H9 (cell line): ENCODE measurements at regions not wholly inside any gene's neighbourhood (a gene's known extent, or its start where the extent isn't known, plus 50 kb on each side); places are given as distances from the start of the nearest gene placed in this dataset.
"Not testable (repeated sequence)": the region's sequence is repeated elsewhere in the genome, so short reads cannot be mapped to it uniquely, and the experiment has no call there.

Source experiments
- DNase-seq: peaks from one replicate; pipeline ENCODE4 v3.0.0-alpha.2; 2017
- H2AFZ ChIP-seq: one replicate; pipeline ENCODE4 v1.6.1; 2013; ENCODE audit warnings: mild to moderate bottlenecking, low read length, control low read depth, moderate library complexity
- H2AK5ac ChIP-seq: 2 replicates; pipeline ENCODE4 v1.6.1; 2013; ENCODE audit warnings: low read length, control low read depth, mixed read lengths; ENCODE audit not compliant: insufficient read length
- H2BK120ac ChIP-seq: one replicate; pipeline ENCODE4 v1.6.1; 2013; ENCODE audit warnings: low read depth, mild to moderate bottlenecking, low read length, control low read depth, inconsistent platforms; ENCODE audit not compliant: poor library complexity, severe bottlenecking
- H2BK12ac ChIP-seq: 2 replicates; pipeline ENCODE4 v1.6.1; 2013; ENCODE audit warnings: low read length, control low read depth, mixed read lengths, low read depth; ENCODE audit not compliant: insufficient read length
- H2BK15ac ChIP-seq: 2 replicates; pipeline ENCODE4 v1.6.1; 2013; ENCODE audit warnings: low read depth, low read length, control low read depth
- H2BK20ac ChIP-seq: one replicate; pipeline ENCODE4 v1.6.1; 2013; ENCODE audit warnings: low read depth, mild to moderate bottlenecking, low read length, control low read depth, inconsistent platforms; ENCODE audit not compliant: poor library complexity, severe bottlenecking
- H2BK5ac ChIP-seq: 2 replicates; pipeline ENCODE4 v1.6.1; 2013; ENCODE audit warnings: low read length, control low read depth, mixed read lengths; ENCODE audit not compliant: insufficient read length
- H3K14ac ChIP-seq: 2 replicates; pipeline ENCODE4 v1.6.1; 2013; ENCODE audit warnings: low read length, control low read depth; ENCODE audit not compliant: insufficient read depth
- H3K18ac ChIP-seq: 2 replicates; pipeline ENCODE4 v1.6.1; 2013; ENCODE audit warnings: low read depth, mild to moderate bottlenecking, mixed read lengths, low read length, control low read depth; ENCODE audit not compliant: insufficient read length
- H3K23ac ChIP-seq: 2 replicates; pipeline ENCODE4 v1.6.1; 2013; ENCODE audit warnings: low read length, control low read depth, mixed read lengths, low read depth; ENCODE audit not compliant: insufficient read length
- H3K23me2 ChIP-seq: 2 replicates; pipeline ENCODE4 v1.6.1; 2013; ENCODE audit warnings: low read depth, mild to moderate bottlenecking, mixed read lengths, low read length, control low read depth; ENCODE audit not compliant: insufficient read length, poor library complexity, severe bottlenecking
- H3K27ac ChIP-seq: 2 replicates; pipeline ENCODE4 v1.5.1; 2013; ENCODE audit warnings: low read length, control low read depth, mixed read lengths, low read depth; ENCODE audit not compliant: insufficient read length
- H3K27me3 ChIP-seq: 2 replicates; pipeline ENCODE4 v1.6.1; 2013; ENCODE audit warnings: low read length, control low read depth, inconsistent platforms; ENCODE audit not compliant: insufficient read depth
- H3K4ac ChIP-seq: 2 replicates; pipeline ENCODE4 v1.6.1; 2013; ENCODE audit warnings: low read depth, mild to moderate bottlenecking, control low read depth, inconsistent platforms, low read length, moderate library complexity
- H3K4me1 ChIP-seq: 2 replicates; pipeline ENCODE4 v1.6.1; 2013; ENCODE audit warnings: low read length, control low read depth, inconsistent platforms; ENCODE audit not compliant: insufficient read depth
- H3K4me2 ChIP-seq: 2 replicates; pipeline ENCODE4 v1.6.1; 2013; ENCODE audit warnings: low read length, control low read depth, mixed read lengths; ENCODE audit not compliant: insufficient read length, insufficient read depth
- H3K56ac ChIP-seq: 2 replicates; pipeline ENCODE4 v1.6.1; 2013; ENCODE audit warnings: low read depth, mild to moderate bottlenecking, mixed read lengths, low read length, control low read depth; ENCODE audit not compliant: insufficient read length
- H3K79me1 ChIP-seq: 2 replicates; pipeline ENCODE4 v1.6.1; 2013; ENCODE audit warnings: low read depth, mild to moderate bottlenecking, moderate library complexity, low read length, control low read depth, inconsistent platforms; ENCODE audit not compliant: insufficient read depth, poor library complexity, severe bottlenecking
- H3K79me2 ChIP-seq: 2 replicates; pipeline ENCODE4 v1.6.1; 2013; ENCODE audit warnings: low read length, control low read depth, inconsistent platforms; ENCODE audit not compliant: insufficient read depth
- H3K9ac ChIP-seq: 2 replicates; pipeline ENCODE4 v1.6.1; 2013; ENCODE audit warnings: low read length, control low read depth, mixed read lengths; ENCODE audit not compliant: insufficient read length; ENCODE audit errors: extremely low read depth
- H3K9me3 ChIP-seq: one replicate; pipeline ENCODE4 v1.6.1; 2013; ENCODE audit warnings: low read depth, low read length, inconsistent platforms; ENCODE audit not compliant: control insufficient read depth
- H3T11ph ChIP-seq: one replicate; pipeline ENCODE4 v1.6.1; 2013; ENCODE audit warnings: mild to moderate bottlenecking, low read length, control low read depth, inconsistent platforms
- H4K20me1 ChIP-seq: one replicate; pipeline ENCODE4 v1.6.1; 2013; ENCODE audit not compliant: control insufficient read depth, insufficient read length, insufficient read depth
- H4K5ac ChIP-seq: 2 replicates; pipeline ENCODE4 v1.6.1; 2013; ENCODE audit warnings: low read depth, mild to moderate bottlenecking, mixed read lengths, low read length, control low read depth; ENCODE audit not compliant: insufficient read length
- H4K8ac ChIP-seq: replicated peaks from 2 replicates; pipeline ENCODE4 v1.6.1; 2013; ENCODE audit warnings: low read length, control low read depth, mixed read lengths, low read depth; ENCODE audit not compliant: insufficient read length
- H4K91ac ChIP-seq: 2 replicates; pipeline ENCODE4 v1.6.1; 2013; ENCODE audit warnings: low read depth, mild to moderate bottlenecking, moderate library complexity, mixed read lengths, low read length, control low read depth; ENCODE audit not compliant: insufficient read length
- H3K27ac Mint-ChIP-seq, 3 experiments: 2 replicates in 2 of 3; 3 replicates in 1 of 3; pipeline ENCODE4 v1.8.0; 2020 to 2021; ENCODE audit warnings: mixed read lengths in 3 of 3, mild to moderate bottlenecking in 1 of 3, moderate library complexity in 1 of 3
- H3K27me3 Mint-ChIP-seq: 2 replicates; pipeline ENCODE4 v1.8.0; 2021; ENCODE audit warnings: low read depth, mild to moderate bottlenecking, moderate library complexity, mixed read lengths
- H3K36me3 Mint-ChIP-seq, 3 experiments: 2 replicates in 2 of 3; 3 replicates in 1 of 3; pipeline ENCODE4 v1.8.0; 2020 to 2021; ENCODE audit warnings: low read depth in 3 of 3, mixed read lengths in 3 of 3; ENCODE audit not compliant: insufficient read depth in 1 of 3
- H3K4me1 Mint-ChIP-seq, 2 experiments: 2 replicates each; pipeline ENCODE4 v1.8.0; 2020; ENCODE audit warnings: mixed read lengths in 2 of 2
- H3K4me3 Mint-ChIP-seq, 2 experiments: 2 replicates in 1 of 2; 3 replicates in 1 of 2; pipeline ENCODE4 v1.8.0; 2020 to 2021; ENCODE audit warnings: mild to moderate bottlenecking in 2 of 2, mixed read lengths in 2 of 2, moderate library complexity in 1 of 2
- H3K9me3 Mint-ChIP-seq, 2 experiments: 2 replicates in 1 of 2; 3 replicates in 1 of 2; pipeline ENCODE4 v1.8.0; 2020; ENCODE audit warnings: mild to moderate bottlenecking in 2 of 2, mixed read lengths in 2 of 2, moderate library complexity in 1 of 2
- WGBS: extraction: QIAGEN DNeasy Blood & Tissue Kit; methylation state at CpG from one replicate; pipeline ENCODE4 v1.1.7; 2013; ENCODE audit warnings: missing lambda C conversion rate, low lambda C conversion rate, mixed read lengths; ENCODE audit not compliant: insufficient read length; ENCODE audit errors: extremely low coverage; 5-methylcytosine and 5-hydroxymethylcytosine counted together
- TF ChIP-seq, protein P1 (sequence below): fragments of 200-600 bp; sonication (generic); conservative IDR thresholded peaks from 3 replicates; pipeline ENCODE4 v1.8.0; 2021; ENCODE audit warnings: antibody characterized with exemption, mild to moderate bottlenecking

DNA sequence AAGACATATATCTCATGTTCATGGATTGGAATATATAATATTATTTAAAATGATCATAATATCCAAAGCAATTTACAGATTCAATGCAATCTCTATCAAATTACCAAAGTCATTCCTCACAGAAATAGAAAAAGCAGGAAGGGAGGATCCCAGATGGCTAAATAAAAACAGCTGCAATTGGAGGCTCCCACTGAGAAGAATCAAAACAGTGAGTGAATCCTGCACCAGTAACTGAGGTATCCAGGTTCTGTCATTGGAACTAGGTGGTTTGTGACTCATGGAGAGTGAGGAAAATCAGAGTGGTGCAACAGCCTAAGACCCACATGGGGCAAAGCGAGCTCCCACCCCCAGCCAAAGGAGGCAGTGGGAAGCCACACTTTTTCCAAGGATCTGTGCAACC lies 128.4 kb downstream of the MTERF1 start:
- no peak overlapping the region for H4K8ac ChIP-seq
- H3T11ph ChIP-seq, result no peak overlapping the region
- no peak overlapping the region for H3K9ac ChIP-seq
- H3K14ac ChIP-seq, result no peak overlapping the region
- H3K79me2 ChIP-seq, result no peaks in the 10 kb centered on the region
- H4K20me1 ChIP-seq, result no peaks in the 10 kb centered on the region
- peaks cover 0 to 4% (median 0%) of the 10 kb centered on the region in 3 experiments; a peak in 2 of 7 replicates for H3K36me3 Mint-ChIP-seq
- no peak overlapping the region for H2BK12ac ChIP-seq
- H3K56ac ChIP-seq, result no peak overlapping the region
- no peak overlapping the region for H3K23ac ChIP-seq
- H3K4me1 Mint-ChIP-seq, result no peaks in the 10 kb centered on the region
- H3K27me3 ChIP-seq, result no peaks in the 10 kb centered on the region
- no peak for DNase-seq
- no peak overlapping the region for H2AFZ ChIP-seq
- no peak overlapping the region for H3K4me2 ChIP-seq
- peaks cover 2% of the 10 kb centered on the region; the same call in 1 of the 2 replicates for H3K27me3 Mint-ChIP-seq
- H4K5ac ChIP-seq, result no peak overlapping the region
- no peaks in the 10 kb centered on the region for H3K9me3 ChIP-seq
- H3K79me1 ChIP-seq, result no peaks in the 10 kb centered on the region
- no peak overlapping the region for H3K4me3 Mint-ChIP-seq
- TF ChIP-seq, protein P1, sequence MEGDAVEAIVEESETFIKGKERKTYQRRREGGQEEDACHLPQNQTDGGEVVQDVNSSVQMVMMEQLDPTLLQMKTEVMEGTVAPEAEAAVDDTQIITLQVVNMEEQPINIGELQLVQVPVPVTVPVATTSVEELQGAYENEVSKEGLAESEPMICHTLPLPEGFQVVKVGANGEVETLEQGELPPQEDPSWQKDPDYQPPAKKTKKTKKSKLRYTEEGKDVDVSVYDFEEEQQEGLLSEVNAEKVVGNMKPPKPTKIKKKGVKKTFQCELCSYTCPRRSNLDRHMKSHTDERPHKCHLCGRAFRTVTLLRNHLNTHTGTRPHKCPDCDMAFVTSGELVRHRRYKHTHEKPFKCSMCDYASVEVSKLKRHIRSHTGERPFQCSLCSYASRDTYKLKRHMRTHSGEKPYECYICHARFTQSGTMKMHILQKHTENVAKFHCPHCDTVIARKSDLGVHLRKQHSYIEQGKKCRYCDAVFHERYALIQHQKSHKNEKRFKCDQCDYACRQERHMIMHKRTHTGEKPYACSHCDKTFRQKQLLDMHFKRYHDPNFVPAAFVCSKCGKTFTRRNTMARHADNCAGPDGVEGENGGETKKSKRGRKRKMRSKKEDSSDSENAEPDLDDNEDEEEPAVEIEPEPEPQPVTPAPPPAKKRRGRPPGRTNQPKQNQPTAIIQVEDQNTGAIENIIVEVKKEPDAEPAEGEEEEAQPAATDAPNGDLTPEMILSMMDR, result no peak
- no peak overlapping the region for H2BK20ac ChIP-seq
- no peak overlapping the region for H3K18ac ChIP-seq
- no peak overlapping the region for H2BK15ac ChIP-seq
- no peak overlapping the region for H2BK5ac ChIP-seq
- H3K27ac ChIP-seq, result no peak overlapping the region
- no peaks in the 10 kb centered on the region for H3K23me2 ChIP-seq
- H2BK120ac ChIP-seq, result no peak overlapping the region
- WGBS, result no CpG with 5 or more reads among the region's 1 CpG
- no peak overlapping the region for H2AK5ac ChIP-seq
- H3K27ac Mint-ChIP-seq, result no peak overlapping the region
- no peaks in the 10 kb centered on the region for H3K4me1 ChIP-seq
- peaks cover 12% of the 10 kb centered on the region in 2 experiments; a peak in 3 of 5 replicates for H3K9me3 Mint-ChIP-seq
- no peak overlapping the region for H4K91ac ChIP-seq
- no peak overlapping the region for H3K4ac ChIP-seq

- DNase-seq, H2BK20ac ChIP-seq, H3K36me3 Mint-ChIP-seq, H3K27me3 ChIP-seq, H2AK5ac ChIP-seq, H3K23me2 ChIP-seq, H3K4me3 Mint-ChIP-seq, H2BK12ac ChIP-seq, H2BK120ac ChIP-seq, H2BK15ac ChIP-seq, H3T11ph ChIP-seq, H4K5ac ChIP-seq, H3K79me2 ChIP-seq, H3K27me3 Mint-ChIP-seq, H3K23ac ChIP-seq, H3K27ac Mint-ChIP-seq, H3K14ac ChIP-seq, H3K4me1 ChIP-seq, H2BK5ac ChIP-seq, H3K79me1 ChIP-seq, H3K9ac ChIP-seq, H4K8ac ChIP-seq, H2AFZ ChIP-seq, H4K20me1 ChIP-seq, H4K91ac ChIP-seq, H3K56ac ChIP-seq, H3K27ac ChIP-seq, H3K9me3 ChIP-seq, H3K4me1 Mint-ChIP-seq, H3K18ac ChIP-seq, H3K4ac ChIP-seq, H3K4me2 ChIP-seq: not testable (repeated sequence)
- H3K9me3 Mint-ChIP-seq, result peaks cover under 1 to 13% of the 10 kb centered on the region in 2 experiments; a peak in 4 of 5 replicates
- no CpG with 5 or more reads among the region's 1 CpG for WGBS
Measured at GRCh38 chr7:91754280-91754679, 126.2 kb downstream of the MTERF1 start.
